AML-193 (cell line): ENCODE measurements at regions not wholly inside any gene's neighbourhood (a gene's known extent, or its start where the extent isn't known, plus 50 kb on each side); places are given as distances from the start of the nearest gene placed in this dataset.

Source experiments
- DNase-seq, 2 experiments: peaks; one replicate each; lab custom pipeline; 2025; lab: John Stamatoyannopoulos, UW

- DNase-seq = no peak
These were observed 360.5 kb downstream of the FGFR2 start for GRCh38 chr10:121237718-121238117.

GRCh38 chr10:121240011-121240410 is 358.2 kb downstream of the FGFR2 start:
- no peak for DNase-seq

- DNase-seq = no peak
These were observed 357.7 kb downstream of the FGFR2 start for GRCh38 chr10:121240556-121240955.

GRCh38 chr10:121241337-121241736 is 356.9 kb downstream of the FGFR2 start:
- no peak for DNase-seq

- no peak for DNase-seq
These were observed 355.3 kb downstream of the FGFR2 start for GRCh38 chr10:121242741-121243608.

GRCh38 chr10:121243609-121244241 is 354.5 kb downstream of the FGFR2 start:
- no peak for DNase-seq

- no peak for DNase-seq
These were observed 353.4 kb downstream of the FGFR2 start for GRCh38 chr10:121244818-121245217.

- DNase-seq = no peak
These were observed 352.5 kb downstream of the FGFR2 start for GRCh38 chr10:121245754-121246153.

GRCh38 chr10:121248266-121248665 is 350.0 kb downstream of the FGFR2 start:
- DNase-seq = no peak

- DNase-seq = no peak
These were observed 347.1 kb downstream of the FGFR2 start for GRCh38 chr10:121250995-121251764.

- no peak for DNase-seq
These were observed 345.5 kb downstream of the FGFR2 start for GRCh38 chr10:121252756-121253155.

- DNase-seq = no peak
These were observed 337.9 kb downstream of the FGFR2 start for GRCh38 chr10:121260377-121260776.

- DNase-seq = no peak
These were observed 336.6 kb downstream of the FGFR2 start for GRCh38 chr10:121261665-121262064.

GRCh38 chr10:121262774-121263430 is 335.3 kb downstream of the FGFR2 start:
- no peak for DNase-seq

GRCh38 chr10:121263431-121263783 is 334.8 kb downstream of the FGFR2 start:
- DNase-seq = no peak

- no peak for DNase-seq
These were observed 332.7 kb downstream of the FGFR2 start for GRCh38 chr10:121265360-121266123.

GRCh38 chr10:121266370-121266769 is 331.9 kb downstream of the FGFR2 start:
- DNase-seq = no peak

GRCh38 chr10:121267236-121268003 is 330.8 kb downstream of the FGFR2 start:
- DNase-seq = no peak

GRCh38 chr10:121268363-121268762 is 329.9 kb downstream of the FGFR2 start:
- DNase-seq = no peak

- no peak for DNase-seq
These were observed 329.3 kb downstream of the FGFR2 start for GRCh38 chr10:121268863-121269432.
